DMS153 treated with DMSO at 0.1 percent for 48 hours (cell line): ENCODE measurements at regions not wholly inside any gene's neighbourhood (a gene's known extent, or its start where the extent isn't known, plus 50 kb on each side); places are given as distances from the start of the nearest gene placed in this dataset.
"Not testable (repeated sequence)": the region's sequence is repeated elsewhere in the genome, so short reads cannot be mapped to it uniquely, and the experiment has no call there.

ENCODE experiments used
- DNase-seq: peaks from one replicate; lab custom pipeline; 2025; ENCODE audit not compliant: unreplicated experiment; lab: John Stamatoyannopoulos, UW

- no peak for DNase-seq
Measured at GRCh38 chr6:157727629-157728182, 95.3 kb upstream of the SNX9 start.

GRCh38 chr6:157728183-157728881 lies 94.7 kb upstream of the SNX9 start:
- no peak for DNase-seq

- no peak for DNase-seq
Measured at GRCh38 chr6:157731221-157731620, 91.8 kb upstream of the SNX9 start.

GRCh38 chr6:157732007-157732406 lies 91.0 kb upstream of the SNX9 start:
- DNase-seq = no peak

DNA sequence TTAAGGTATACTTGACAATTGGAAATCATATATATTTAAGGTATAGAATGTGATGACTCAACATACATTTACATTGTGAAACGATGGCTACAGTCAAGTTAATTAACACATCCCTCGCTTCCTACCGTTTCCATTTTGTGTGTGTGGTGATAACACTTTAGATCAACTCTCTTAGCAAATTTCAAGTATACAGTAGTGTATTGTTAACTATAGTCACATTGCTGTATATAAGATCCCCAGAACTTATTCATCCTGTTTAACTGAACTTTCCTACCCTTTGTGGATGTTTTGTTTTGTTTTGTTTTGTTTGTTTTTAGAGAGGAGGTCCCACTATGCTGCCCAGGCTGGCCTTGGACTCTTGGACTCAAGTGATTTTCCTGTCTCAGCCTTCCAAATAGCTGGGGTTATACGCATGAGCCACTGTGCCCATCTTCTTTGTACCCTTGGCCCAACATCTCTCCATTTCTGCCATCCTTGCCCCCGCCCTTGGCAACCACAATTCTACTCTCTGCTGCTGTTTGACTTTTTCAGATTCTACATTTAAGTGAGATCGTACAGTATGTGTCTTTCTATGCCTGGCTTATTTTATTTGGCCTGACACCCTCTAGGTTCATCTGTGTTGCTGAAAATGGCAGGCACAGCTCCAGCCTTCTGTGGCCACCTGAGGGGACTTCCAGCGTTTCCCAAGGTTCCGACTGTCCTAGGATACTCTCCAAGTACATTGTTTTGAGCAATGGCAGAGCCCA lies 90.5 kb upstream of the SNX9 start:
- no peak for DNase-seq

- not testable (repeated sequence) for DNase-seq
Measured at GRCh38 chr6:157736555-157736954, 86.5 kb upstream of the SNX9 start.

DNA sequence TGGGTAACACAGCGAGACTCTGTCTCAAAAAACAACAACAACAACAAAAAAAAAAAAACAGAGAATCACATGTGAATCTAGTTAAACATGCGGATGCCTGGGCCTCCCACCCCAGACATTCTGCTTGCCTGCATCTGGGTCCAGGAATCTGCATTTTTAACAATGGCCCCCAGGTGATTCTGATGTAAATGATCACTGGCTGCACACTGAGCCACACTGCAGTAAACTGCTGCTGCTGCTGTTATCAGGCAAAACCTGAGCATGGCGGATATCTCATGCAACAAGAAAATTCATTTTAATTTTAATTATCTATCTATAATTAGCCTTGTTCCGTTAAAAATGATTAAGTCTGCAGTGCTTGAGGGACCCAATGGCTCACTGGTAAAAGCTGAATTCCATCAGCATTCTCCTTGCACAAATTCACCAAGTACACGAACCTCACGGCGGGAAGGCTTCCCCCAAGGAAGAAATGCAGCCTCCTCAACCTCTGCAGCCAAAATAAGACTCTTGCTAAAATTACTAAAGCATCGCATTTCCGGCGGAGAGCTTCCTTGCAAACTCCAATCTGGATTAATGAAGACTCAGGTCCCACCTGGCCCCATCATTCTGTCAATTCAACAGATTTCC lies 81.6 kb upstream of the SNX9 start:
- no peak for DNase-seq

GRCh38 chr6:157741948-157742556 lies 81.0 kb upstream of the SNX9 start:
- no peak for DNase-seq

- no peak for DNase-seq
Measured at GRCh38 chr6:157744102-157744601, 78.9 kb upstream of the SNX9 start.

DNA sequence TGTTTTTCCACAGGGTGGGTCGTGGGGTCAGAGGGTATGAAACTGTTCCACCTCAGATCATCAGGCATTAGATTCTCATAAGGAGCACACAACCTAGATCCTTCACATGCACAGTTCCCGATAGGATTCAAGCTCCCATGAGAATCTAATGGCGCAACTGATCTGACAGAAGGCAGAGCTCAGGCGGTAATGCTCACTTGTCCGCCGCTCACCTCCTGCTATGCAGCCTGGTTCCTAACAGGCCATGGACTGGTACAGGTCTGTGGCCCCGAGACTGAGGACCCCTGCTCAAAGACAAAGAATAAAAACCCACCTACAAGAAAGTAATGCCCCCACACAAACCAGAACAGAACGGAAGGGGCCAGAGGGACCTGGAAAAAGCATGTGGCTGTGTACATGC lies 76.1 kb upstream of the SNX9 start:
- DNase-seq = no peak

DNA sequence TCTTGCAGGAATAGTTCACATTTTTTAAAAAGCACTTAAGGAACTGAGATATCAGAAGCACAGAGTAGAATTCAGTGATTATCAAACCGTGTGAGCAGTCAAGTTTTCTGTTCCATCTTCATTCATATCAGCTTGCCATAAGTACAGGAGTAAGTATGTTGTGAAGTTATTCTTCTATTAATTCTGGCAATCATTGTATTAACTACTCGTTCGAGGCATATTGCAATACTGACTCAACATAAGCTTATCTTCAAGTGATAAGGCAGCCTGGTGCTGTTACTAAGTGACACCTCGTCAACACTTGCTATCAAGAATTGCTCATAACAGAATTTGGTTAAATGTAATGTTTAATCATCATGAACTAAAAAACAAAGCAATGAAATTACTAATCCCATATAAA lies 75.7 kb upstream of the SNX9 start:
- no peak for DNase-seq

DNA sequence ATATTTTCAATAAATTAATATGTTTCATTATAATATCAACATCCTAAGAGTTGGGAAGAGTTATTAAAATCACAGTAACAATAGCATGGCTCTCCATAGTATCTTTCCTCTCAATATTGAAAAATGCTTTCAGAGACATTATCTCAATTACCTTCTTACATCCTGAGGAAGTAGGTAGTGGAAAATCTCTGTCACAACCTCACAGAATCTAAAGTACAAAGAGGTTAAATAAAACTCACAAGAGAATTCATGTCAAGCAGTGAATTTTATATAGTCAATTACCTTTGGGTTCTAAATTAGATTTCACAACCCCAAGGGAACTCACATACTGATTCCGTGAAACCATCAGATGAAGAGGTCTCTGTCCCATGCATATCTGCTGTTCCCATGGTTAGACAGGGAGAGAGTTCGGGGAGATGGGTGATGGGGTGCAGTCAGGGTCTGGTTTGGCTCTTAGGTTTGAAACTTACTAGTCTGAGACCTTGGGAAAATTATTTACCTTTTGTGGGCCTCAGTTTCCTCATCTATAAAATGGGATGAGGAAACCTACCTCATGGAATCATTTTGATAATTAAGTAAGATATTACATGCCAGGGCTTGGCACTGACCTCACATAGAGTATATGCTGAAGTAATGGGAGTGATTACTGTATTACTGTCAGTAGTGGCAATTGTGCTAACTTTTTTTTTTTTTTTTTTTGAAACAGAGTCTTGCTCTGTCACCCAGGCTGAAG lies 74.0 kb upstream of the SNX9 start:
- no peak for DNase-seq

- not testable (repeated sequence) for DNase-seq
Measured at GRCh38 chr6:157750973-157751372, 72.1 kb upstream of the SNX9 start.

- DNase-seq = no peak
Measured at GRCh38 chr6:157751547-157752200, 71.4 kb upstream of the SNX9 start.

DNA sequence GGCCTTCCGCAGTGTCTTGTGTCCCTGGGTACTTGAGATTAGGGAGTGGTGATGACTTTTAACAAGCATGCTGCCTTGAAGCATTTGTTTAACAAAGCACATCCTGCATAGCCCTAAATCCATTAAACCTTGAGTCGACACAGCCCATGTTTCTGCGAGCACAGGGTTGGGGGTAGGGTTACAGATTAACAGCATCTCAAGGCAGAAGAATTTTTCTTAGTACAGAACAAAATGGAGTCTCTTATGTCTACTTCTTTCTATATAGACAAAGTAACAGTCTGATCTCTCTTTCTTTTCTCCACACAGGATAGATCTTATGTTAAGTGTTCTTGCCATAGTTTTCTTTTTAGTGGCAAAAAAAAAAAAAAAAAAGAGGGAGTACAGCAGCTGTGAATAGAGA lies 70.2 kb upstream of the SNX9 start:
- not testable (repeated sequence) for DNase-seq

DNA sequence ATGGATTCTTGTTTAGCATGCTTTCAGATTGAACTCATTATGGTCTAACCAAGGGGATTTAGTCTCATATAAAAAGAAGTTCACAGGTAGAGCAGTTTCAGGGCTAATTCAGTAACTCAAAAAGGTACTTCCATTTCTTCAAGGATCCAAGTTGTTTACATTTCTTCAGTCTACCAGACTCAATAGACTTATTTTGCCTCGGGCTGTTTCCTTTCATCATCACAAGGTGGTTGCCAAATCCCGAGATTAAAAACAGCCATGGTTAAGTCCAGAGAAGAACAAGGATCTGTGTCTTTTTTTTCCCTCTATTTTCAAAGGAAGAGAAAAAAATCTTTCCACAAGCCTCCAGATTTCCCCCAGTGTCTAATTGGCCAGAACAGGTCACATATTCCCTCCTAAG lies 69.8 kb upstream of the SNX9 start:
- no peak for DNase-seq

DNA sequence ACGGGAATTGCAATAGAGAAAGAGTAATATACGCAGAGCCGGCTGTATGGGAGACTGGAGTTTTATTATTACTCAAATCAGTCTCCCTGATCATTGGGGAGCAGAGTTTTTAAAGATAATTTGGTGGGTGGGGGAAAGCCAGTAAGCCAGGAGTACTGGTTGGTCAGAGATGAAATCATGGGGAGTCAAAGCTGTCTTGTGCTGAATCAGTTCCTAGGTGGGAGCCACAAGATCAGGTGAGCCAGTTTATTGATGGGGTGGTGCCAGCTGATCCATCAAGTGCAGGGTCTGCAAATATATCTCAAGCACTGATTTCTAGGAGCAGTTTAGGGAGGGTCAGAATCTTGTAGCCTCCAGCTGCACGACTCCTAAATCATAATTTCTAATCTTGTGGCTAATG lies 69.2 kb upstream of the SNX9 start:
- DNase-seq = not testable (repeated sequence)

GRCh38 chr6:157754351-157754750 lies 68.7 kb upstream of the SNX9 start:
- DNase-seq = no peak

DNA sequence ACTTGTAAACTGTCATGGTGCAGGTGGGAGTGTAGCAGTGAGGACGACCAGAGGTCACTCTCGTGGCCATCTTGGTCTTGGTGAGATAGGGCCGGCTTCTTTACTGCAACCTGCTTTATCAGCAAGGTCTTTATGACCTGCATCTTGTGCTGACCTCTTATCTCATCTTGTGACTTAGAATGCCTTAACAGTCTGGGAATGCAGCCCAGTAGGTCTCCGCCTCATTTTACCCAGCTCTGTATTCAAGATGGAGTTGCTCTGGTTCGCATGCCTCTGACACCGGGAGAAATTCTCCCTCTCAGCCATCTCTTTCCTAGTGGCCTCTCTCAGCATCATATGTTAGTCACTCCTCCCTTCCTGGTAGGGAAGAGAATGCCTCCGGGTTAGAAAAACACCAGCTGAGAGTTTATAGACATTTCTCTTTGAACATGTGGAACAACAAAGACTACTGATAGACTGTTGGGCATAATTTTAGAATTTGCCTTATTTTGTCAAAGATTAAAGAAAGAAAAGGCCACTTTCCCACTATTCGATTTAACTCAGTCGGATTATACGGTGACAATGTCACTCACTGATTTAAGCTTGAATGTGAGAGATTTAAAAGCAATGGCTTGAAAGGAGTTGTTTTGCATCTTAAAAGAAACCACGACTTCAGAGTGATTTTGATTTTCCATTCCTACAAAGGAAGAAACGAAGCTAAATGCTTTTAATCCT lies 67.9 kb upstream of the SNX9 start:
- no peak for DNase-seq
